HG03103 (cell line): ENCODE measurements at regions not wholly inside any gene's neighbourhood (a gene's known extent, or its start where the extent isn't known, plus 50 kb on each side); places are given as distances from the start of the nearest gene placed in this dataset.
"Not testable (repeated sequence)": the region's sequence is repeated elsewhere in the genome, so short reads cannot be mapped to it uniquely, and the experiment has no call there.

Experiments
- ATAC-seq: cut with Tn5 transposase; IDR thresholded peaks from one replicate; pipeline ENCODE4 v1.9.1; 2021; ENCODE audit warnings: low read depth; ENCODE audit not compliant: unreplicated experiment

- no peak for ATAC-seq
These were observed 269.4 kb downstream of the AMY1C start for GRCh38 chr1:104018922-104019674.

DNA sequence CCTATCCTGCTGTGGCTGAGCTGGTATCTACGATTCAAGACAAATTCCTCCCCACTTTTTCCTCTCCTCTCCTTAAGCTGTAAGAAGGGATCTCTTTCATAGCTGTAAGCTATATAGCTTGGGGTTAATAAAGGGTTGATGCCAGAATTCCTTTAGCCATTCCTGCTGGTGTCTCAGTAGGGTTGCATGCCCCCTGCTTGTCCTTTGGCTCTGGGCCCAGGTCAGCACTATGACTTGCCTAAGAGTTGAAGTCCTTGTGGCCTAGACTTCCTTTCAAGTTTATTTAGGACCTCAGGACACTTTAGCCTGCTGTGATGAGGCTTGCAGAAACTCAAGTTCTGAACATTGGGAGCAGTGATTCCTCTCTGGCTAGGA, 270.0 kb downstream of the AMY1C start:
- no peak for ATAC-seq

DNA sequence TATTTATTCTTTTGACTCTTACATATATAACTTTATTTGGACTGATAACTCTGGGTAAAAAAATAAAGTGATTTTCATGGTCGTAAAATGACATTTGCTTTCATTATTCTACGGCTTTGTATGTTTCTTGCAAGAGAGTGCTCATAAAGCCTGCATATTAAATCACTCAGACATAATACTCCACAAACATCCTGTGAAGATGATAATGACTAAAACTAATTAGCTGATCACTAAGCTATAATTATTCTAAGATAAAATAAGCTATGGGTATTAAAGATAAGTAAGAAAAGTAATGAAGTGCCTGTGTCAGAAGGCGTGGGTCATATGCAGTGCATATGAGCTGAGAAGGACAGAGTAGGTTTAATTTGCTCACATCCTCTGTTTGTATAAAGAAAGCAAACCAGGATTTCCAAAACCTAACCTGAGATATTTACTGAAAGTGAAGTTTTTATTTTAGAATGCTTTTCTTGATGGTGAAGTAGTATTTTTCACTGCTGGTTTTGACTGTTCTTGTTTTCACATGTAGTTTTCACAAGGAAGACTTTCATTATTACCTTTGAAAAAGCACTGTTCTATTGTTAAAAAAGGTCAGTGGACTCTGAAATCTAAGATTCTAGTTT, 278.8 kb downstream of the AMY1C start:
- no peak for ATAC-seq

DNA sequence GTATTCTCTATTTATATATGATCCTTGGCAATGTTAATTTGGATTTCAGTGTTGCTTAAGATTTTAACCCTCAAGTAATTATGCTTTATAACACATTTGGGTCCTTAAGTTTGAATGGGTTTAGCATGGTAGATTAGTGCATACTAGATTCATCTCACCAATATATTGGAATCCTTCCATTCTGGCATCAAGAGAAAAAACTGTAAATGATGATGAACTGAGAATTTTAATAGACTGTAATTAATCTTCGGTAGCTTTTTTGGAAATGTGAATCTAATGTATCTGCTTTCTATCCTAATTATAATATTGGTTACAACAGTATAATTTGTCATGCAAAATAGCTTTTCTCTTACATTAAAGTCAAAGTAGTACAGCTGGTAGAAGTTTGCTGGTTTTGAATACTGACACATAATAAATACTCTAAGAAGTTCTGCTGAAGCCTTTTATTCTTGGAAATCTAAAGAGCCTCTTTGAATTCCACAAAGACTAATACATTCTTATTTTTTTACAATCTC, 279.8 kb downstream of the AMY1C start:
- ATAC-seq: no peak

GRCh38 chr1:104056786-104057185, 307.1 kb downstream of the AMY1C start:
- ATAC-seq: no peak

DNA sequence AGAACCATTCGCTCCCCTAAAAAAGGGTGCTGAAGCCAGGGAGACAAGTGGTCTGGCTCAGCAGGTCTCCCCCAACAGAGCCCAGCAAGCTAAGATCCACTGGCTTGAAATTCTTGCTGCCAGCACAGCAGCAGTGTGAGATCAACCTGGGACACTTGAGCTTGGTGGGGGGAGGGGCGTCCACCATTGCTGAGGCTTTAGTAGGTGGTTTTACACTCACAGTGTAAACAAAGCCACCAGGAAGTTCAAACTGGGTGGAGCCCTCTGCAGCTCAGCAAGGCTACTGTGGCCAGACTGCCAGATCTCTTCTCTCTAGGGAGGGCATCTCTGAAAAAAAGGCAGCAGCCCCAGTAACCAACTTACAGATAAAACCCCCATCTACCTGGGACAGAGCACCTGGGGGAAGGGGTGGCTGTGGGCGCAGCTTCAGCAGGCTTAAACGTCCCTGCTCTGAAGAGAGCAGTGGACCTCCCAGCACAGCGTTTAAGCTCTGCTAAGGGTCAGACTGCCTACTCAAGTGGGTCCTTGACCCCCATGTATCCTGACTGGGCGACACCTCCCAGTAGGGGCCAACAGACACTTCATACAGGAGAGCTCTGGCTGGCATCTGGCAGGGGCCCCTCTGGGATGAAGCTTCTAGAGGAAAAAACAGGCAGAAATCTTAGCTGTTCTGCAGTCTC, 307.7 kb downstream of the AMY1C start:
- ATAC-seq: not testable (repeated sequence)

- ATAC-seq: not testable (repeated sequence)
These were observed 311.9 kb downstream of the AMY1C start for GRCh38 chr1:104061637-104062036.

GRCh38 chr1:104064399-104064798, 314.7 kb downstream of the AMY1C start:
- ATAC-seq: no peak

DNA sequence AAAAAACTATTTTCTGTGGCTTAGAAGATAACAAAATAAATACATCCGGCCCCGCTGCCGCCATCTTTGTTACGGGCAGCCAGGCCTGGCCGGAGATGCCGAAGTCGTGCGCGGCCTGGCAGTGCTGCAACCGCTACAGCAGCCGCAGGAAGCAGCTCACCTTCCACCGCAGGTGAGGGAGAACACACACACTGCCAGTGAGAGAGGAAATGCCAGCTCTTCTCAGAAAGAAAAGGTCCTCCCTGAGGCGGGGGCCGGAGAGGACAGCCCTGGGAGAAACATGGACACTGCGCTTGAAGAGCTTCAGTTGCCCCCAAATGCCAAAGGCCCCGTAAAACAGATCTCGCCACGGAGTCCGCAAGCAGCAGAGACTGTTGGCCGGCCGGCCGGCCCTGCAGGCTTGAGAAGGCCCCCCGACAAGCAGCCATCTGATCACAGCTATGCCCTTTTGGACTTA, 323.2 kb downstream of the AMY1C start:
- no peak for ATAC-seq

GRCh38 chr1:104073463-104073902, 323.8 kb downstream of the AMY1C start:
- no peak for ATAC-seq

DNA sequence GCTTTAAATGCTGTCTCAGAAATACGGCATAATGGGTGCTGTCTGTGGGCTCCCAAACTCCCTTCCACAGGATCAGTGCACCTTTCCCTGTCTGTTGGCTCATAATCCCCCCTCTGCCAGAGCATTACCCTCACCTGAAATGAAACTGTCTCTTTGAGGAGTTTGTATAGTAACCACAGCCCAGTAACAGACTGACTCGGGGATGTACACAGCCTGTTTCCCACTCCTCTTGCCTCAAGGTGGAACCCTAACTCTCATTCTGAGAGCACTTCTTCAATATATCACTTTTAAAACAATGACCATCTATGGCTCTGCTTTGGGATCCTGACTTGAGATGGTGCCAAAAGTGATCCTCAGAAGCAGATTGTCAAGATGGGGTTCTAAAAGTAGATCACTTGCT, 332.5 kb downstream of the AMY1C start:
- no peak for ATAC-seq

- no peak for ATAC-seq
These were observed 334.7 kb downstream of the AMY1C start for GRCh38 chr1:104084380-104084779.

DNA sequence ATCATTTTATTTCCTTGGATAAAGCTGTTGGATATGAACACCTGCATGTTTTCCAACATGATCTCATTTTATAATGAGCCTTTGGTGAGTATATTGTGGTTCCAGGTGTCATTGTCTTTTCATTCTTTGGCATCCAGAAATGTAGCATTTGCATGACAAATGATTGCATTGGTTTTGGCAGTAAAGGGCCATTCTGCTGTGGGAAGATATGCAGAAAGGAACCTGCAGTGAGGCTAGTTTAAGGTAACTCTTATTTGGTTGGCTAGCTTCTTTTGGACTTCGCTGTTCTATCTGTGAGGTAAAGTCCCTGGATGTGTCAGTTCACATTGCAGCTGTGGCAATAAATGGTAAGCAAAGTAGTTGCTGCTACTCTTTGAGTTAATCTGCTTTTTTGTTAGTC, 343.0 kb downstream of the AMY1C start:
- ATAC-seq: no peak

DNA sequence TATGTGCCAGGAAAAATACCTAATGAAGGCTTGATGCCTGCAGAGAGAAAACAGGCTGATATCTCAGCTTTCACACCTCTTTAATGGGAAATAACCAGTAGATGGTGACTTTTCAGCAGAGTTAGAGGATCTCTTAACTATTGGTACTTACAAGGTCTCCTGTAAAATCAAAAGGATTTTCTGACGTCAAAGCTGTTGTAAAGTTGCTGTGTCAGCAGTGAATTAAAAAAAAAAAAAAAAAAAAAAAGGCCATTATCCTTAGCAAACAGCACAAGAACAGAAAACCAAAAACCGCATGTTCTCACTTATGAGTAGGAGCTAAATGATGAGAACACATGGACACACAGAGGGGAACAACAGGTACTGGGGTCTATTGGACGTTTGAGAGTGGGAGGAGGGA, 349.1 kb downstream of the AMY1C start:
- ATAC-seq: no peak

- ATAC-seq: no peak
These were observed 350.4 kb downstream of the AMY1C start for GRCh38 chr1:104100115-104100514.

DNA sequence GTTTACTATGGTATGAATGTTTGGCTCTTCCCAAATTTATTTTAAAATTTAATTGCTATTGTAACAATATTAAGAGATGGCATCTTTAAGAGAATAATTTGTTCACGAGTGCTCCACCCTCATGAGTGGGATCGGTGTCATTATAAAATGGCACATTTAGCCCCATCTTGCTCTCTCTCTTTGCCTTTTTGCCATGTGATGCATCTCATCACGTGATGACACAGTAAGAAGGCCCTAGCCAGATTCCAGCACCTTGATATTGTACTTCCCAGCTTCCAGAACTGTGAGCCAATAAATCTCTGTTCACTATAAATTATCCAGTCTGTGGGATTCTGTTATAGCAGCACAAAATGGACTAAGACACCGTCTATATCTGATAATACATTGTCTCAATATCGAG, 355.8 kb downstream of the AMY1C start:
- ATAC-seq: no peak

DNA sequence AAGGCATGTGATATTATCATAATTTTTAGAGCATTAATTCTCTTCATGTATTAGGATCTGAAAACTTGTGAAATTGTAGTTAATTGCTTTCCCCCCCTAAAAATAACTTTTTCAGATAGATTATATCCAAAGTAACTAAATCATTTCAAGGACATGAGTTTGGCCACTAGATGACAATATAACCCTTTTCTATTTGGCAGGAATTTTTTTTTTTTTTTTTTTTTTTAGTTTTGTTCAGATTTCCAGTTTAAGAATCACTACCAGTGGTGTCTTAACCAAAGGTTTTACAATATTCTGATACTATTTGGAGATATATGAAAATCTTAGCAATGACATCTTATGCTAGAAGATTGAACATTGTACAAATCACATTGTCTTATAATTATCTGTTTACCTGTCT, 370.8 kb downstream of the AMY1C start:
- no peak for ATAC-seq

DNA sequence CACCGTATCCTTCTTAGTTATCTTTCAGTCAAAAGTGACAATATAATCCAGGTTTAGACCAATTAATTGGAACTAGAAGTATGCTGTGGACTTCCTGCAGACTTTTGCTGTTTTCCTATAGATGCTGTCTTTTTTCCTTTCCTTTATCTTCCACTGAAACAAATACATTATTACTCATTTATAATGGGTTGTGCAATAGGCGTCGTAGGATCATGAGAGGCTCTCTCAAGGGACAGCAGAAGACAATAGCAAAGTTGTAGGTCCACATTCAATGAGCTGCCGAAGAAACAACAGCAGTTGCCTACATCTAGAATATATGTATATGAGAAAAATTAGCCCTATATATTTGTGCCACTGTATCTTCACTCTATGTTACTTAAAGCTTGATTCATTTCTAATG, 371.6 kb downstream of the AMY1C start:
- ATAC-seq: no peak

DNA sequence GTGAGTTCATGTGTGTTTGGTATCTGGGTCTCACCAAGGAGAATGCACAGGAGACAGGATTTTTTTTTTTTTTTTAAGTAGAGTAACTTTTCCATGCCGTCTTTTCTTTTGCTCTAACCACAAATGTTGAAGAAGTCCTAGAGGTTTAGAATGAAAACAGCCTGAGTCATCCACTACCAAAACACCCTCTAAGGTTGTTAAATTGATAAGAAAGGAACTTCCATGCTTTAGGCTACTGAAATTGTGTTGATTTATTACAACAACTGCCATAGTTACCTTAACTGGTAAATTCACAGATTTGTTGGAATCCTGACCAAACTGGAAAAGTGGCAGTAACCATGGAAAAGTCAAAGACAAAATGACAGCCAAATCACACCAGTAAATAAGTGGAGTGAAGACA, 375.6 kb downstream of the AMY1C start:
- ATAC-seq: no peak

DNA sequence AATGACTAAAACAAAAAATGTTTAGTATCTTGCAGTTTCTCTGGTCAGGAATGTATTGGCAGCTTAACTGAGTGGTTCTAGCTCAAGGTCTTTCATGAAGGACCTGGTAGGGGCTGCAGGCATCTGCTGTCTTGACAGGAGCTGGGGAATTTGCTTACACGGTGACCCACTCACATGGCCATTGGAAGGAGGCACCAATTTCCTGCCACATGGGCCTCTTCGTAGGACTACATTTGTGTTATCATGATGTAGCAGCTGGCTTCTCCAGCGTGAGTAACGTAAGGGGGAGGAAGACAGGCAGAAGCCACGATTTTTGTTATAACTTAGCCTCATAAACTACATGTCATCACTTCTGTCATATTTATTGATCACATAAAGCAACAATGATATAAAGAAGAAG, 376.3 kb downstream of the AMY1C start:
- ATAC-seq: no peak

DNA sequence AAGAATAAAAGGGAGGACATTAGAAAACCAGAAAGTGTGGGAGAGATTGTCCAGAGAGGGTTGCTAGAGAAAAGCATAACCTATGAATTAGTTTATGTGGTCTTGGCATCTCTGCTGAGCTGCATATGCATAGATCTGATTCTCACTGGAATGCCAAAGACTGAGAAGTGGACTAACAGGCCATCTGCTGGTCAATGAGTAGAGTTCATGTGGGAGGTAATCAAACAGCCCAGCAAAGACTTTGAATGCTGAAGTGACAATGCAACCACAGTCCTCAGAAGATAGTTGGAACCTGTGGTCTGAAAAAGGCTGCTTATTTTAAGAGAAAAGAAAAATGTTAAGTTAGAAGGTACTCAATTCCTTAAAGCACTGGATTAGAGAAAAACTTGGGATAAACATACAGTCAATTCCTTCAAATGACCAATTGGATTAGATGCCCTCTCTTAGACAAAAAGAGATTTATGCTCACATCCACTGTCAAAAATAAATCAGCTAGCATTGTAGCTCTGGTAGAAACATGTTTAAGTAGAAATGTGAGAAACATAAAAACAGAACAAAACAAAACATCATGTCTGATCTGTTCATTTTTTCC, 382.8 kb downstream of the AMY1C start:
- peak; percentile 85 for ATAC-seq
